ENCODE measurements at regions not wholly inside any gene's neighbourhood (a gene's known extent, or its start where the extent isn't known, plus 50 kb on each side); places are given as distances from the start of the nearest gene placed in this dataset.
"Not testable (repeated sequence)": the region's sequence is repeated elsewhere in the genome, so short reads cannot be mapped to it uniquely, and the experiment has no call there.

GRCh38 chr7:41438705-41439514, 264.0 kb downstream of the INHBA start:
- Mint-ChIP-seq H3K27me3 (peaks cover 3% of the 10 kb centered on the region), H3K27ac (no peak overlapping the region), H3K4me1 (no peaks in the 10 kb centered on the region), H3K36me3 (ENCODE audit: low read depth) (no peaks in the 10 kb centered on the region), H3K4me3 (no peak overlapping the region), H3K9me3 (peaks cover 2% of the 10 kb centered on the region)
- ChIA-PET CTCF (no interaction called here), POLR2A (no interaction called here)
- ATAC-seq (ENCODE audit: low read depth): no peak
- no peak for TF ChIP-seq CTCF (IDR thresholded peaks at IDR 0.05)
- DNase-seq: no peak
- intact Hi-C loops (cut with micrococcal nuclease): no loop called here

GRCh38 chr7:41437257-41438196, 265.4 kb downstream of the INHBA start:
- no peak overlapping the region for H3K4me3 Mint-ChIP-seq
- no peak overlapping the region for H3K27ac Mint-ChIP-seq
- POLR2A ChIA-PET: no interaction called here
- TF ChIP-seq CTCF (IDR thresholded peaks at IDR 0.05): no peak
- CTCF ChIA-PET: no interaction called here
- peaks cover 2% of the 10 kb centered on the region for H3K9me3 Mint-ChIP-seq
- H3K36me3 Mint-ChIP-seq (ENCODE audit: low read depth): no peaks in the 10 kb centered on the region
- intact Hi-C loops (cut with micrococcal nuclease): no loop called here
- ATAC-seq (ENCODE audit: low read depth): no peak
- H3K4me1 Mint-ChIP-seq: no peaks in the 10 kb centered on the region
- no peak for DNase-seq
- peaks cover 3% of the 10 kb centered on the region for H3K27me3 Mint-ChIP-seq

- no peak for TF ChIP-seq CTCF (IDR thresholded peaks at IDR 0.05)
- intact Hi-C loops (cut with micrococcal nuclease): no loop called here
- DNase-seq (no peak), ATAC-seq (ENCODE audit: low read depth) (no peak)
- no peak overlapping the region for H3K4me3 Mint-ChIP-seq
- ChIA-PET POLR2A (no interaction called here), CTCF (no interaction called here)
- H3K27ac Mint-ChIP-seq: no peak overlapping the region
- H3K9me3 Mint-ChIP-seq: peaks cover 2% of the 10 kb centered on the region
- no peaks in the 10 kb centered on the region for H3K36me3 Mint-ChIP-seq (ENCODE audit: low read depth)
- H3K27me3 Mint-ChIP-seq: peaks cover 3% of the 10 kb centered on the region
- H3K4me1 Mint-ChIP-seq: no peaks in the 10 kb centered on the region
Measured at GRCh38 chr7:41436139-41436538, 266.8 kb downstream of the INHBA start.

- DNase-seq; H3K4me1 Mint-ChIP-seq; POLR2A ChIA-PET; H3K27me3 Mint-ChIP-seq; CTCF ChIA-PET; H3K36me3 Mint-ChIP-seq (ENCODE audit: low read depth); intact Hi-C loops (cut with micrococcal nuclease); H3K9me3 Mint-ChIP-seq; ATAC-seq (ENCODE audit: low read depth); H3K27ac Mint-ChIP-seq; H3K4me3 Mint-ChIP-seq: not testable (repeated sequence)
Measured at GRCh38 chr7:41435020-41435419, 267.9 kb downstream of the INHBA start.

GRCh38 chr7:41431671-41432070, 271.2 kb downstream of the INHBA start:
- Mint-ChIP-seq H3K4me3 (no peak overlapping the region), H3K4me1 (no peaks in the 10 kb centered on the region), H3K27me3 (peaks cover 3% of the 10 kb centered on the region), H3K9me3 (peaks cover 2% of the 10 kb centered on the region), H3K36me3 (ENCODE audit: low read depth) (no peaks in the 10 kb centered on the region), H3K27ac (no peak overlapping the region)
- ATAC-seq (ENCODE audit: low read depth) (no peak), DNase-seq (no peak)
- no peak for TF ChIP-seq CTCF (IDR thresholded peaks at IDR 0.05)
- intact Hi-C loops (cut with micrococcal nuclease): no loop called here
- POLR2A ChIA-PET: no interaction called here
- CTCF ChIA-PET: no interaction called here
